ENCODE measurements at regions not wholly inside any gene's neighbourhood (a gene's known extent, or its start where the extent isn't known, plus 50 kb on each side); places are given as distances from the start of the nearest gene placed in this dataset.
A peak's percentile ranks its signal among the peaks of the same experiment; 100 is the strongest.

GRCh38 chr6:11434565-11435326 lies 102.8 kb upstream of the TMEM170B start (continued):
- no peak for TF ChIP-seq PBX3 (CRISPR knock-in tag; IDR thresholded peaks at IDR 0.05; ENCODE audit: borderline replicate concordance)
- no peak for TF ChIP-seq MBD4 (IDR thresholded peaks at IDR 0.05; ENCODE audit: borderline replicate concordance, low read length)
- TF ChIP-seq ASH2L (IDR thresholded peaks at IDR 0.05; ENCODE audit: insufficient read length, low read depth, low read length) = peak; percentile 75
- no peak for TF ChIP-seq MTF2 (CRISPR knock-in tag; IDR thresholded peaks at IDR 0.05; ENCODE audit: borderline replicate concordance)
- TF ChIP-seq RERE (CRISPR knock-in tag; IDR thresholded peaks at IDR 0.05; ENCODE audit: low read depth) = peak; percentile 94
- 0 out of 2 replicates have a peak, but pooled peaks have one; percentile 4 for TF ChIP-seq ZFP37 (CRISPR knock-in tag; IDR thresholded peaks at IDR 0.05; ENCODE audit: borderline replicate concordance)
- TF ChIP-seq CREM (IDR thresholded peaks at IDR 0.05) = peak; percentile 90
- no peak for TF ChIP-seq CREM (CRISPR knock-in tag; IDR thresholded peaks at IDR 0.05)
- 0 out of 2 replicates have a peak, but pooled peaks have one; percentile 68 for TF ChIP-seq RBAK (CRISPR knock-in tag; IDR thresholded peaks at IDR 0.05)
- no peak for TF ChIP-seq MAFG (CRISPR knock-in tag; IDR thresholded peaks at IDR 0.05)
- TF ChIP-seq RARG (CRISPR knock-in tag; IDR thresholded peaks at IDR 0.05; ENCODE audit: low read depth) = no peak
- no peak for TF ChIP-seq ZBTB10 (CRISPR knock-in tag; IDR thresholded peaks at IDR 0.05; ENCODE audit: borderline replicate concordance)
- TF ChIP-seq ZNF552 (CRISPR knock-in tag; IDR thresholded peaks at IDR 0.05; ENCODE audit: borderline replicate concordance) = peak; percentile 49; the same call in 1 of the 2 replicates
- peak; percentile 64; the same call in 1 of the 2 replicates for TF ChIP-seq ZNF709 (CRISPR knock-in tag; IDR thresholded peaks at IDR 0.05)
- TF ChIP-seq ZNF10 (CRISPR knock-in tag; IDR thresholded peaks at IDR 0.05; ENCODE audit: borderline replicate concordance, low read depth) = no peak
- no peak for TF ChIP-seq SRSF1 (optimal IDR thresholded peaks at IDR 0.05; ENCODE audit: low read depth, low read length)
- peak; percentile 93 for TF ChIP-seq ZNF136 (CRISPR knock-in tag; IDR thresholded peaks at IDR 0.05; ENCODE audit: low read depth)
- TF ChIP-seq KLF16 (CRISPR knock-in tag; IDR thresholded peaks at IDR 0.05) = peak in 1 of 2 experiments; percentile 98; a peak in 2 of 4 replicates
- TF ChIP-seq SSRP1 (CRISPR knock-in tag; IDR thresholded peaks at IDR 0.05) = peak; percentile 93; the same call in 1 of the 2 replicates
- peak; percentile 77; the same call in 1 of the 2 replicates for TF ChIP-seq ZNF788 (CRISPR knock-in tag; IDR thresholded peaks at IDR 0.05; ENCODE audit: borderline replicate concordance)

All from HepG2 (cell line).